ENCODE measurements at regions not wholly inside any gene's neighbourhood (a gene's known extent, or its start where the extent isn't known, plus 50 kb on each side); places are given as distances from the start of the nearest gene placed in this dataset.

DNA sequence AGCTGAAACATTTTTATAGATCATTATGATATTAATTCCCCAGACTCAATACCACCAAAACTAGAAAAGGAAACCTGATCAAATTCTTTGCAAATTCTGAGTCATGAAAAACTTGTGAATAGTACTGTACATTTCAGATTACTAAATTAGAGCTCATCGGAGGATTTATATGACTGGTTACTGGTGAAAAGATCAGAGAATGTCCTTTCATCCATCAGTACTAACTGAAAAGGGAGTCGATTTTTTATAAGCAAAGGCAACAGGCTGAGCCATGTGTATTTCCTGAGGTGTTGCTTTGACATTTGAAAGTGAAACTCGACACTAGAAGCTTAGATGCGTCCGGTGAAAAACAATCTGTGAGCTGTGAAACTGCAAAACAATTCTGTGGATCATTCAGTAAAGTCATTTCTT, 155.7 kb downstream of the TNFSF18 start:
- no peak overlapping the region for H3K27ac ChIP-seq
- no peak overlapping the region for H3K4me2 ChIP-seq
- WGBS (ENCODE audit: low lambda C conversion rate, missing lambda C conversion rate), result 60% methylated on average over 5 of the region's 5 CpGs
- DNase-seq (ENCODE audit: low spot score), result no peak
- H3K36me3 ChIP-seq (replicated peaks; ENCODE audit: insufficient read depth, low read depth), result no peaks in the 10 kb centered on the region
- H3K4me3 ChIP-seq, result no peak overlapping the region
- H3K4me1 ChIP-seq (ENCODE audit: insufficient read depth), result peaks cover 5% of the 10 kb centered on the region
- H3K9me3 ChIP-seq (ENCODE audit: low read depth), result no peaks in the 10 kb centered on the region
- no peaks in the 10 kb centered on the region for H4K20me1 ChIP-seq (ENCODE audit: insufficient read depth, poor library complexity, severe bottlenecking)
- no peak for TF ChIP-seq EZH2 (IDR thresholded peaks at IDR 0.05; ENCODE audit: borderline replicate concordance)
- TF ChIP-seq EZH2phosphoT487 (IDR thresholded peaks at IDR 0.05; ENCODE audit: low read depth, severe bottlenecking, unreplicated experiment), result no peak
- no peaks in the 10 kb centered on the region for H3K27me3 ChIP-seq
- H2AFZ ChIP-seq, result no peak overlapping the region
- no peaks in the 10 kb centered on the region for H3K9me2 ChIP-seq (replicated peaks; ENCODE audit: insufficient read depth)
- H3K79me2 ChIP-seq, result no peaks in the 10 kb centered on the region

DNA sequence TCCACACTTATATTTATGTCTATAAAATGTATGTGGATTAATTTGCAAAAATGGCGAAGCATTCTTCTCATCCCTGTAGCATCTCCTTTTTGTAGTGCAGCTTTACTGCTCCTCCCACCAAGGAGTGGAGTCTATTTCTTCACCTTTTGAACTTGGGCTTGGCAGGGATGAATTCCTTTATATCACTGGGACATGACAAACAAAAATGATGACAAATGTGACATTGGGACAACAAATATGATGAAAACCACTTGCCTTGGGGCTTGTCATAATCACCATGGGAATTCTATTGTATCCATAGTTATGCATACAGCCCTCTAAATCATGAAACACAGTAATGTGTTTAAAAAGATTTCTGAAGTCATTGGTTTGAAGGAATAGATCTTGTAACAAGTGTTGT, 155.0 kb downstream of the TNFSF18 start:
- no peaks in the 10 kb centered on the region for H3K79me2 ChIP-seq
- no peak overlapping the region for H3K4me3 ChIP-seq
- no peak overlapping the region for H2AFZ ChIP-seq
- H3K27ac ChIP-seq, result no peak overlapping the region
- H3K4me1 ChIP-seq (ENCODE audit: insufficient read depth), result peaks cover 5% of the 10 kb centered on the region
- no peaks in the 10 kb centered on the region for H3K36me3 ChIP-seq (replicated peaks; ENCODE audit: insufficient read depth, low read depth)
- H4K20me1 ChIP-seq (ENCODE audit: insufficient read depth, poor library complexity, severe bottlenecking), result no peaks in the 10 kb centered on the region
- WGBS (ENCODE audit: low lambda C conversion rate, missing lambda C conversion rate), result 100% methylated on average over 1 of the region's 1 CpG
- TF ChIP-seq, protein P1, sequence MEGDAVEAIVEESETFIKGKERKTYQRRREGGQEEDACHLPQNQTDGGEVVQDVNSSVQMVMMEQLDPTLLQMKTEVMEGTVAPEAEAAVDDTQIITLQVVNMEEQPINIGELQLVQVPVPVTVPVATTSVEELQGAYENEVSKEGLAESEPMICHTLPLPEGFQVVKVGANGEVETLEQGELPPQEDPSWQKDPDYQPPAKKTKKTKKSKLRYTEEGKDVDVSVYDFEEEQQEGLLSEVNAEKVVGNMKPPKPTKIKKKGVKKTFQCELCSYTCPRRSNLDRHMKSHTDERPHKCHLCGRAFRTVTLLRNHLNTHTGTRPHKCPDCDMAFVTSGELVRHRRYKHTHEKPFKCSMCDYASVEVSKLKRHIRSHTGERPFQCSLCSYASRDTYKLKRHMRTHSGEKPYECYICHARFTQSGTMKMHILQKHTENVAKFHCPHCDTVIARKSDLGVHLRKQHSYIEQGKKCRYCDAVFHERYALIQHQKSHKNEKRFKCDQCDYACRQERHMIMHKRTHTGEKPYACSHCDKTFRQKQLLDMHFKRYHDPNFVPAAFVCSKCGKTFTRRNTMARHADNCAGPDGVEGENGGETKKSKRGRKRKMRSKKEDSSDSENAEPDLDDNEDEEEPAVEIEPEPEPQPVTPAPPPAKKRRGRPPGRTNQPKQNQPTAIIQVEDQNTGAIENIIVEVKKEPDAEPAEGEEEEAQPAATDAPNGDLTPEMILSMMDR (IDR thresholded peaks at IDR 0.05; ENCODE audit: poor library complexity), result no peak
- TF ChIP-seq EZH2 (IDR thresholded peaks at IDR 0.05; ENCODE audit: borderline replicate concordance), result no peak
- no peak for TF ChIP-seq EZH2phosphoT487 (IDR thresholded peaks at IDR 0.05; ENCODE audit: low read depth, severe bottlenecking, unreplicated experiment)
- H3K27me3 ChIP-seq, result no peaks in the 10 kb centered on the region
- DNase-seq (ENCODE audit: low spot score), result no peak
- H3K9me3 ChIP-seq (ENCODE audit: low read depth), result no peaks in the 10 kb centered on the region
- H3K4me2 ChIP-seq, result no peak overlapping the region
- no peaks in the 10 kb centered on the region for H3K9me2 ChIP-seq (replicated peaks; ENCODE audit: insufficient read depth)

DNA sequence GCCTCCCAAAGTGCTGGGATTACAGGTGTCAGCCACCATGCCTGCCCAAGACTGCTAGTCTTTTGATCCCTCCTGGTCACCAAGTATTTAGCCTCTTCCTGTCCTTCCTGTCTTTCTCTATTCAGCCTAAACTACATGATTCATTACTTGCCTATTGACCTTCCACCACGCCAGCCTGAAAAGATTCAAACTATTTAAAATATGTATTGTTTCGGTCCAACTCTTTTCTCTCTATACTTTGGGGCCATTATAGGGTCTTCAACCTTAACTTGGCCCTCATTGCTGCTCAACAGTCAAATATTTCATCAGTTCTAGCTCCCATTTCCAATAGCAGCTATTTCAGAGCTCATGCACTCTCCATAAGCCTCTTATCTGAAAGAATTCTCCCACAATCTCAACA, 153.0 kb downstream of the TNFSF18 start:
- no peak for DNase-seq (ENCODE audit: low spot score)
- no peaks in the 10 kb centered on the region for H3K79me2 ChIP-seq
- peaks cover 5% of the 10 kb centered on the region for H3K4me1 ChIP-seq (ENCODE audit: insufficient read depth)
- no peaks in the 10 kb centered on the region for H3K36me3 ChIP-seq (replicated peaks; ENCODE audit: insufficient read depth, low read depth)
- H3K27ac ChIP-seq, result no peak overlapping the region
- H3K4me3 ChIP-seq, result no peak overlapping the region
- H3K9me2 ChIP-seq (replicated peaks; ENCODE audit: insufficient read depth), result no peaks in the 10 kb centered on the region
- no peaks in the 10 kb centered on the region for H4K20me1 ChIP-seq (ENCODE audit: insufficient read depth, poor library complexity, severe bottlenecking)
- H3K27me3 ChIP-seq, result no peaks in the 10 kb centered on the region
- no peak overlapping the region for H2AFZ ChIP-seq
- TF ChIP-seq EZH2phosphoT487 (IDR thresholded peaks at IDR 0.05; ENCODE audit: low read depth, severe bottlenecking, unreplicated experiment) (no peak), EZH2 (IDR thresholded peaks at IDR 0.05; ENCODE audit: borderline replicate concordance) (no peak)
- TF ChIP-seq, protein P1 (IDR thresholded peaks at IDR 0.05; ENCODE audit: poor library complexity), result no peak
- 79% methylated on average over 2 of the region's 2 CpGs for WGBS (ENCODE audit: low lambda C conversion rate, missing lambda C conversion rate)
- H3K4me2 ChIP-seq, result no peak overlapping the region
- no peaks in the 10 kb centered on the region for H3K9me3 ChIP-seq (ENCODE audit: low read depth)

DNA sequence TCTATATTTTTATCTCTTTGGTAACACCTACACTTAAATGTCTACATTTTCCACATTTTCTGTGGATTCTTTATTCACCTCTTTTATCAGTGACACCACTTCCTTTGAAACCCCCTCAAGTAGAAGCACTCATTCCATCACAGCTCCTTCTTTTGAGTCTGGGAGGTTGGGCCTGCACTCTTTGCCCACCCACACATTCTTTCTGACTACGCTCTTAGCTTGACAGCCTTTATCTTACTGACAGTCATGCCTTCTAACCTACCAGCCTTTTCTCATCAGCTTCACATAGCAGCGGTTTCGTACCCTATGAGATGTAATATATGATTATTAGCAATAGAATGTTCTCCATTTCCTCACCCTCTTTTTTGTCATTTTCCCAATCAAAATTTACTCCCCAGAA, 151.9 kb downstream of the TNFSF18 start:
- Histone ChIP-seq H4K20me1 (ENCODE audit: insufficient read depth, poor library complexity, severe bottlenecking) (no peaks in the 10 kb centered on the region), H3K4me3 (no peak overlapping the region), H3K9me2 (replicated peaks; ENCODE audit: insufficient read depth) (no peaks in the 10 kb centered on the region), H3K27ac (no peak overlapping the region), H3K9me3 (ENCODE audit: low read depth) (no peaks in the 10 kb centered on the region), H3K36me3 (replicated peaks; ENCODE audit: insufficient read depth, low read depth) (no peaks in the 10 kb centered on the region), H3K27me3 (no peaks in the 10 kb centered on the region), H3K4me1 (ENCODE audit: insufficient read depth) (peaks cover 5% of the 10 kb centered on the region), H3K79me2 (no peaks in the 10 kb centered on the region), H3K4me2 (no peak overlapping the region), H2AFZ (no peak overlapping the region)
- TF ChIP-seq EZH2phosphoT487 (IDR thresholded peaks at IDR 0.05; ENCODE audit: low read depth, severe bottlenecking, unreplicated experiment), result no peak
- TF ChIP-seq, protein P1 (IDR thresholded peaks at IDR 0.05; ENCODE audit: poor library complexity), result no peak
- no peak for TF ChIP-seq EZH2 (IDR thresholded peaks at IDR 0.05; ENCODE audit: borderline replicate concordance)
- DNase-seq (ENCODE audit: low spot score), result no peak
- WGBS (ENCODE audit: low lambda C conversion rate, missing lambda C conversion rate), result 80% methylated on average over 3 of the region's 3 CpGs
